ENCODE measurements at regions not wholly inside any gene's neighbourhood (a gene's known extent, or its start where the extent isn't known, plus 50 kb on each side); places are given as distances from the start of the nearest gene placed in this dataset.

DNA sequence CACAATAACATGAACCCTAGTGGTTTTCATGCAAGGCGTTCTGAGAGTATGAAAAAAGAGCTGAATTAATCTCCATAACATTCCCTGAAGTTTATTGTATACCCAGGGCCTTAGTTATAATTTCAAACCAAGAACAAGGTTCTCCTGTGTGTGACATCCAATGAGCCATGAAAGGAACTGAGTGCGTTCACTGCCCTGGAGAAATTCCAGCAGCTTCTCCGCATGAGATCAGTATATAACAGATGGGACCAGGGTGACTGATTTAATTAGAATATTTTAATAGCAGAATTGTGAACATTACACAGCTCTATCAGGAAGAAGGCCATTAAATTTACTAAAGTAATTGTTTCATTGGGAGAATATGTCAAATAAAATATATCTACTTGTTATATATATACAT is 1190.5 kb upstream of the SLC10A2 start:
- no peak for DNase-seq (ENCODE audit: low read depth, low spot score)

- no peak for DNase-seq (ENCODE audit: low read depth, low spot score)
These were observed 1187.0 kb upstream of the SLC10A2 start for GRCh38 chr13:104253063-104253680.

- DNase-seq (ENCODE audit: low read depth, low spot score): no peak
These were observed 1185.7 kb upstream of the SLC10A2 start for GRCh38 chr13:104251931-104252330.

DNA sequence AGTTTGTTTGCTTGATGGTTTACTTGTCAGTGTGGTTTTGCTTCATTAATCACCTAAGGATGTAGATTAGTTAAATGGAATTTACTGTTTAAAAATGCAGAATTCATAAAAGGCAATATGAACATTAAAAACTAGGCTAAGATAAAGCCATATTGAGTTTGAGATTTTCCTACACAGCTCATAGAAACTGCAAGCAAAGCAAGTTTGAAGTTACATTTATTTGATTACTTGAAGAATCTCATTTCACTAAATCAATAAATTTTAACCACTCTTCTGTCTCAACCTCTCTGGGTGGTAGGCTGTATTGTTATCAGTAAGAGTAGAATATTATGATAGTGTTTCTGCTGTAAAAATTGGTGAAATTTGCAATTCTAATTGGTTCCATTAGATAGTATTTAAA is 1180.7 kb upstream of the SLC10A2 start:
- DNase-seq (ENCODE audit: low read depth, low spot score): no peak

DNA sequence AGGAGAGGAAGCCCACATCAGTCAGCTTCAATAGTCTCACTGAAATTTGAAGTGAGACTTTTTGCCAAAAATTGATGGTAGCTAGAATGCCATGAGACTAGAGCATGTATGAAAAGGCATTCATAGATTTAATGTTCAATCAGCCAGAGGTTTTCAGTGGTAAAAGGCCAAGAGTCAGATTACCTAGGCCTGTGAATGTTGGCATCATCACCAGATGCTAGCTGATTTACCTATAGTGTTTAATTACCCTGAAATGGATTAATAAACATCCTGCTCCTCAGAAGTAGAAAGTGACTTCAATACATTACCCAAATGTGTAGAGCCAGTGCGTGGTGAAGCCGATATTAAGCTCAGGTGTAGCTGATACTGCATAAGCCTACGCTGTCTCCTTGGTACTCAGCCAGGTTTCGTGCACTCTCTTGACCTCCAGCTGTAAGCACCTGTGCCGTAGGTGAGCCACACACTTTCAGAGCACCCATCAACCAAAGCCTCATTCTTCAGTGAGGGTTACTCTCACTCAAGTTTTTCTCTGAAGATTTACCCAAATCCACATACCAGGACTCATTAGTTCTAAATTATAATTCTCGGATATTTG is 1140.3 kb upstream of the SLC10A2 start:
- no peak for DNase-seq (ENCODE audit: low read depth, low spot score)

- DNase-seq (ENCODE audit: low read depth, low spot score): no peak
These were observed 1138.0 kb upstream of the SLC10A2 start for GRCh38 chr13:104204177-104204576.

- DNase-seq (ENCODE audit: low read depth, low spot score): no peak
These were observed 1132.6 kb upstream of the SLC10A2 start for GRCh38 chr13:104198801-104199200.

- DNase-seq (ENCODE audit: low read depth, low spot score): no peak
These were observed 1130.4 kb upstream of the SLC10A2 start for GRCh38 chr13:104196611-104197010.

DNA sequence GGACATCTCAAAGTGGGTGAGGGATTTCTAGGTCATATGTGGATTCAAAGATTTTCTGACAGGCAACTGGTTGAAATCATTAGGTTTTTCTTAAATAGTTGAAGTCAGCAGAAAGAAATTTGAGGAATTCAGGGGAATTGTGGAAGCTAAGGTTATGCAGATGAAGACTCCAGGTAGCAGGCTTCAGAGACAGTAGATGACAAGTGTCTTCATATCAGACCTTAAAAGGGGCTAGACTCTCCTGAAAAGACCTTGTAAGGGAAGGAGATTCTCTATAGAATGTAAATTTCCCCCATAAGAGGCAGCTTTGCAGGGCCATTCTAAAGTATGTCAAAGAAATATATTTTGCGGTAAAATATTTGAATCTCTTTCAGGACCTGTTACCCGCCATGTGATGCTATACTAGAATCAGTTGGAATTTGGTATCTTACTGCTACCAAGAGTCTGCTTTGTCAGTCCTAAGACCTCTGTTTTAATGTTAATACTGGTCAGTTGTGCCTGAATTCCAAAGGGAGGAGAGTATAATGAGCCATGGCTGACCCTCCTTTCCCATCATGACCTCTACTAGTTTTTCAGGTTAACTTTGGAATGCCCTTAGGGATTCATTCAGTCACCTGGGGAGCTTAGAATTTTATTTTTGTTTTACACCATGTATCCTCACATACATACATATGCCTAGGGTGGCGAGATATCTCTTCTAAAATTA is 1115.5 kb upstream of the SLC10A2 start:
- no peak for DNase-seq (ENCODE audit: low read depth, low spot score)

DNA sequence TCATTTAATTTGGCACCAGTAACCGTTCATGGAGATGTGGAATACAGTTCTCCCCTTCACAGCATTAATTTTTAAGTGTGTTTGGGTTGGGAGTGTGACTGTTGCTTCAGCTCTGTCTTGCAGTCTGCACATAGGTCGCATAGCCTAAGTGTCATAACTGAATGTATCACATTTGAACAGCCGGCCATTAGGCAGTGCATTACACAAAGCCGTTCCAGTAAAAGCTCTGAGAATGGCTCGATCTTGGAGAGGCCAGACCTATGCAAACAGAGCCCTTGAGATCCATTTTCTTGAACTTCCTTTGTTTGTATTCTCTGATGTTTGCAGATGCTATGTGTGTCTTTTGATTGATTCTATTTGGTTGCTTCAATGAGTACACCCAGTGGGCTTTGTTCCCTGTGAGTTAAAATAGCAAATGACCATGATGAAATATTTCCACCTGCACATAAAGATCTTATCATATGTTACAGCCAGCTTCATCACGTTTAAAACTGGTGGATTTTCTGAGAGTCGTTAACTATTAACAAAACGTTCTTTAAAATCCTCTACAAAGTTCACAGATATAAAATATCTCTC is 1104.9 kb upstream of the SLC10A2 start:
- DNase-seq (ENCODE audit: low read depth, low spot score): no peak

DNA sequence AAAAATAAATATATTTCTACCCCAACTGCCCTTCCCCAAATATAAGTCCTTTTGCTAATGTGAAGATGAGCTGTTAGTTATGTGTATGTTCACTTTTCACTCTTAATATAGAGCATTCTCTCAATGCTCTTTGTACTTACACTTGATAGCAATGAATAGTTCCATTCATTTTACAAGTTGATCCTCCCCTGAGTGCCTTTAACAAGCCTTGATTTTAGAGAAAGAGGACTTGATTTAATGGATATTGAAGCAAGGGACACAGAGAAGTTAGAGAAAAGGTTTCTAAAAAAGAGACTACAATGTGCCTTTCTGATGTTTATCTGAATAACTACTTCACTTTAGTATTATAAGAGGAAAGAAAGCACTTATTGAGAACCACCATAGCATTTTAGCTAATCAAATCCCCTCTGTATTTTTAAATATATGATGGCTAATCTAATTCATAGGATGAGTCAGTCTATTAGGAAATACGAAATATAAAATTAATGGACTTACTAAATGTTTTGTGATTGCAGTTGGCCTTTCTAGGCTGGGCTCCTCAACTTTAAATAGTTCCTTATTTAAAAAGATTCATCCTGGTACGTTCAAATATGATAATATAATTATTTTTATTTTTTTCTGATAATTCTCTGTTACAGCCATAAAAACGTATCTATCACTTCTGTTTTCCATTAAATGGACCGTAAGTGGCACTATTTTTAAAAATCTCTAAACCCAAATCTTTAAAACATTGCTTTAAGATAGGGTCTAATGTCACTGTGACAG is 1097.8 kb upstream of the SLC10A2 start:
- no peak for DNase-seq (ENCODE audit: low read depth, low spot score)

DNA sequence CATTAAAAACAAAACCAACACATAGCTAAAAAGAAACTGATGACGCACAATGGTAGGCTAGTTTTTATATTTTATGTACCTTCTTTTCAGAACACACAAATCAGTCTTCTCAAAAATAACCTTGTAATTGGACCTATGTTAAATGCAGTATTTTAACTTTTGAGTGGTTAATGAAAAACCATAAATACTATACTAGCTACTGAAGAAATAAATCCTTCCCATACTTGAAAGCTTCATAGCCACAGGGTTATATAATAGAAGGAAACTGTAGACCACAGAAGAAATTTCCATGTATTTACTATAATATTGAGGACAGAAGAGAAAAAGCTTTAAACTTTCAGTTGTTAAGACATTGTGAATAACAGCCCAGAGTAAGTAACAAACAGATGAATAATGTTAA is 1094.3 kb upstream of the SLC10A2 start:
- DNase-seq (ENCODE audit: low read depth, low spot score): no peak

DNA sequence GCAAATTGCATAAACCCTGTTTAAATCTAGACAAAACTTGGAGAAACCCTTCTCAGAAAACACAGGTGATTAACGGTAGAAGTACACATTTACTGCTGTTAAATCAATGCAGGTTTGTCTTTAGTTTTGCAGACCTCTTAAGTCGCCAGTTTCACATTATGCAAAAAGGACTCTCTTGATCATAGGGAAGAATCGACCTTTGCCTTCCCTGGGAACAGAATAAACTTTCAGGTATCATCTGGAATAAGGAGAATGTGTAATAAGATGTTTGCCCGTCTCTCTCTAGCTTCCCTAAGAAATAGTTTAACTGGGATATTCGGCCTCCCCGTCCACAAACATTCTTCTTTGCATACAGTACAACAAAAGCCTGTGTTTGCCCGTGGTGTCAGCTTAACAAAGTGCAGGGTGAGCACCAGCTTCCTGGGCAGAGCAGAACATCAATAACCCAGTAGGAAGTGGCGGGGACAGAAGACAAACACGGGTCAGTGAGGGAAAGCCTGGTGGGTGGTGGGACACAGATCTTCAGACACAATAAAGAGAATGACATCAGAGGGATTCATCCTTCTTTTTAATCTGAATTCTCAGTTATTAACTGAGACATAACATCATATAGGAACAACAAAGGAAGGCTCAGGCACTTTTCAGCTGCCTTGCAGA is 1077.7 kb upstream of the SLC10A2 start:
- DNase-seq (ENCODE audit: low read depth, low spot score): no peak

DNA sequence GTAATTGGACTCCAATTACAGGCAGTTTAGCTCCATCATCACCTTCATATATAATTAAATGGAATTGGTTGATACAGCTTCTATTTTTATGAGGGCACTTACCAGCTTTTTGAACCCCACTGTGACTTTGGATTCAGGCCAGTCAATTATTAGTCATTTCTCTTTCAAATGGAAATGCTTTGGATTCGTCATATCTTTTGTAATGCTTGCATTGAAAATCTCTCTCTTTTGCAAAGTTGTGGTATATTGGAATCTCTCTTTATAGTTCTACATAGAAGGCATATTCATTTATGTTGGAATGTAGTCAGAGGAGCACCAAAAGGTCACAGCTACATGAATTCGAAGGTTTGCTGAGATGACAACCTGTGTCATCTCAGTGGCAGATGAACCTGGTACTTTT is 1074.3 kb upstream of the SLC10A2 start:
- DNase-seq (ENCODE audit: low read depth, low spot score): peak; percentile 2

DNA sequence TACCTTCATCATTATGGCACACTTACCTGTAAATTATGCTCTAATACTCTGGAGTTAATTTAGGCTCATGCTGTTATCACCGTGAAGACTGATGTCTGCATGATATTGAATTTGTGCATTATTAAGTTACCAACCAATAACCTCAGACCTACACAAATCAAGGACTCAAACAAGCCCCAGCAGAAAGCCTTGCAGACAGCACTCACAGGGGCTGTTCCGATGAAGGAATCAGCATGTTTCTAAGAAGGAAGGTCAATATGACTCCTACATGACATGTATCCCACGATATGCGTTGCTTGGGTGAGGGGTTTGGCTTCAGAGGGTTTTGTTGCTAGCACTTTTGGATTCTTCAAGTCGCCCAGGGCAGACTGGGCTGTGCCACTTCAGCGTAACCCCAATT is 1071.2 kb upstream of the SLC10A2 start:
- no peak for DNase-seq (ENCODE audit: low read depth, low spot score)

DNA sequence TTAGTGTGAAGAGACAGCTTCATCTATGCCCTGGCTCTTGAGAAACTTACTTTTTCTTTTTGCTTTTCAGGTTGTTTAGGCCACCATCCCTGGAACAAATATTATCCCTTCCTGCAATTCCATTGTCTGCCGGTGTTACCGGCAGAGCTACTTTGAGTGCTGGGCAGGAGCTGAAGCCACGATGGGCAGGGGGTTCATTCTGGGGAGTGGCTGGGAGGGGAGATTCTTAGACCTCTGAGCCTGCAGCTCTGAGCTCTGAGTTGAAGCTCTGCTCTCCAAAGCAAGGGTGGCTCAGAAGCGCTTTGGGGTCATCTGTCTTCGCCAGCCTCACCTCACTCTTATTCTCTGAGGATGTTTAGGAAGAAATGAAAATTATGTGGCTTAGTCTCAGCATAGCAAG is 1066.6 kb upstream of the SLC10A2 start:
- no peak for DNase-seq (ENCODE audit: low read depth, low spot score)

- no peak for DNase-seq (ENCODE audit: low read depth, low spot score)
These were observed 1047.9 kb upstream of the SLC10A2 start for GRCh38 chr13:104114101-104114500.

DNA sequence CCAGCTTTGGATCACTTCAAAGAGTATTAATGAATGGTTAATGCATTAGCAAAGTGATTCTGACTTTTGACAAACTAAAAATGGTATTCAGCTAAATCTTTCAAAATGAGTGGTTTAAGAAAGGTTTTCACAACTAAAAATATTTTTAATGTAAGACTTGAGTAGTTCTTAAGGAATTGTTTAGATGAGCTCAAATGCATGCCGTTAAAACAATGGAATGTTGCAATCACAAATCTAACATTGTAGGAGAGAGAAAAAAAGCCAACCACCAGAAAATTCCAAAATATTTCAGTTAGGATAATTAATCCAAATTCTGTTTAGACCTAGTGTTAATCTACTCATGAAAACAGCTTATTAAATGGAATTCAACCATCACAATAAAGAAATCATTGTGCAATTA is 1044.8 kb upstream of the SLC10A2 start:
- no peak for DNase-seq (ENCODE audit: low read depth, low spot score)

GRCh38 chr13:104106705-104107393 is 1040.6 kb upstream of the SLC10A2 start:
- DNase-seq (ENCODE audit: low read depth, low spot score): no peak

- DNase-seq (ENCODE audit: low read depth, low spot score): no peak
These were observed 1039.5 kb upstream of the SLC10A2 start for GRCh38 chr13:104105418-104106355.

Measured in brain pericyte (primary cell).